GM19239 (cell line): ENCODE measurements at regions not wholly inside any gene's neighbourhood (a gene's known extent, or its start where the extent isn't known, plus 50 kb on each side); places are given as distances from the start of the nearest gene placed in this dataset.
"Not testable (repeated sequence)": the region's sequence is repeated elsewhere in the genome, so short reads cannot be mapped to it uniquely, and the experiment has no call there.

Experiments
- DNase-seq: peaks from one replicate; pipeline ENCODE4 v3.0.0; 2011; ENCODE audit warnings: low spot score; ENCODE audit not compliant: insufficient read length
- FAIRE-seq: peaks from 2 replicates; lab custom pipeline; 2011; peaks lifted over from hg19 to GRCh38; lab: Jason Lieb, UNC

DNA sequence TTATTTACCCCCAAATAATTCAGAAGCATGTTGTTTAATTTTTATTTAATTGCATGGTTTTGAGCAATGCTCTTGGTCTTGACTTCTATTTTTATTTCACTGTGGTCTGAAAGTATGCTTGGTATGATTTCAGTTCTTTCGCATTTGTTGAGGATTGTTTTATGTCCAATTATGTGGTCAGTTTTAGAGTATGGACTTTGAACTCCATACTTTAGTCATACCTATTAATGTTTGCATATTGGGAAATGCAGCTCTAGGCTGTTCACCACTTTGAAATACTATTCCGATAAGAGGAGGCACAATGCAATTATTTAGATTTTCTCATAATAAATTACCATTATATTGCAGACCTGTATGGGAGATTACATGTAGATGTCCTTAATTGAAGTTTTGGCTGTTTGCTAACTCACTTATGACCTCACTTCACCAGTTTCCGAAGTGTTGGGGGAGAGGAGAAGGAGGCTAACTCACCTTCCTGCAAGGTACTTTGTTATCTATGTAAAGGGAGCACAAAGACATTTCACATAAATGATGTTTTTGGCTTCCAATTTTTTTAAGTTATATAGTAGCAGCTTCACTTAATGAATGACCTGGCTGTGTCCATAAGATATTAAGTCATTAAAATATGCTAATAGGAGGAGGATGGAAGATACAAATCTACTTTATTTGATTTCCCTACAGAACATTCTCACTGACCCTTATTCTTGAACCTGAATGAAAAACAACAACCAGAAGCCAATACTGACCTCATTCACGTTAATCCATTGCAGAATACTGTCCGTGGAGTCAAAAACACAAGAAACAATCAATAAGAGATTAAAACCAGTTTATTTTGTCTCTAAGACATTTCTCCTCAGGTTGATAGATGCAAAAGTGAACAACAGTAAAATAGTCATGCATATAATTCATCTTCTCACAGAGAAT is 970.3 kb upstream of the ARRDC3 start:
- FAIRE-seq (no peak), DNase-seq (no peak)

DNA sequence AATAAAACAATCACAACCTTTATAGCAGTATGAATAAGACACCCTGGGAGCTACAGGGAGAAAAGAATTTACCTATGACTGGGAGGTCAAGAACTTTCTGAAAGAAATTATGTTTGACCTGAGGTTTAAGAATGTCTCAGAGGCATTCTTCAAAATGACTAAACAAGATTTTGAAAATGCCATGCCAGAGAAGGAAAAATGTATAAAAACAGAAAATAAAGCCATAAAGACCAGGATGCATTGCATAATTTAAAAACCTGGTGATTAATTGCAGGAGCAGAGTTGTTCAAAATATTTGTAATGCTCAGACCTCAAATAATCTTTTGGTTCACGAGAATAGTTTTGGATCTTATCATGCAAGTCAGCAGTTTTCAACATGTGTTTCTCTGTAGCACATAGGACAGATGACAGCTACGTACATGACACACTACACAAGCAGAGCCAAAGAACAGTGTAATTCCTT is 954.7 kb upstream of the ARRDC3 start:
- FAIRE-seq: no peak
- DNase-seq: no peak

DNA sequence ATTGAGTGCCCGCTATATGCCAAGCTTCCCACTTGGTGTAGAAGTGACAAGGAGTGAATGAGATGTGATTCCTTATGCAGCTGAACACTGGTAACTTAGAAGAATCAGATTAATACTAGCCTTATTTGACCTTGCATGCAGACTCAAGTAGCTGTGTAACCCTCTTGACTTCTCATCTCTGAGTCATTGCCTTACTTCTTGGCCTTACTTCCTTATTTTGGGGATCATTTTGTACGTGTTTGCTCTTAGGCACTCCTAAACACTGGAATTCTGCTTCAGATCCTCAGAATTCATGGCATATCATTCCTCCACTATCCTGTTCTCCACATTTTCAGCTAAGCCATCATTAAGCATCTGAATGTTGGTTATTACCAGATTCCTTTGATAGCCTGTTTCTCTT is 948.9 kb upstream of the ARRDC3 start:
- FAIRE-seq (no peak), DNase-seq (no peak)

DNA sequence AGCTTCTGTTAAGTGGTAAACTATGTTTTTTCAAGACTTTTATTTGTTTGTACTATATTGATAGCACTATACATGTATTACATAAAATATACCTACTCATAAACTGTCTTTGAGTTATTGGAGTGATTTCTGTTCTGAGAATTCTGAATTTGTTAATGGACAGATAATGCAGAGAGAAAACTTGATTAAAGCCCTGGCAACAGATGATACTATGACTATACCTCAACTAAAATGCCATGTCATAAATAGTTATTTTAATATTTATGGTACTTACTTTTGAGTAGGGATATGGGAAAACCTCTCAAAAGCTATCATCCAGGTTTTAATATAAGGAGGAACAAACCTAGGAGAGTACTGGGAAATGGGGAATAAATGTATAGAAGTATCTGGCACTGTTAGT is 947.2 kb upstream of the ARRDC3 start:
- DNase-seq: no peak
- FAIRE-seq: no peak

DNA sequence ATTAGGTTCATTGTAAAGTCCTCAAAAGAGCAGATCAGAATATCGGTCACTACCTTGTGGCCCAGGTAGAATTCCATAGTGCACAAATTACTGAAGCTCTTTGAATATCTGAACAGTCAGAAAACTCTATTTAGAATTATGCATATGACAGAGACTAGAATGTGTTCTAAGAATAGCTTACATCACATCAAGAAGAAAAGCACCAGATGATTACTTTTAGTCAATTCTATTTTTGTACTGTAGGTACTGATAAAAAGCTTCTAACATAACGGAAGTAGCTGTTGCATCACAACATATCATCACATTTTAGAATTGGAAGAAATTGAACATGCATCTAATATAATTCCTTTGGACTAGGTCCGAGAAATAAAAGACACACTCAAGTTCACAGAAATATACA is 946.6 kb upstream of the ARRDC3 start:
- FAIRE-seq (no peak), DNase-seq (no peak)

DNA sequence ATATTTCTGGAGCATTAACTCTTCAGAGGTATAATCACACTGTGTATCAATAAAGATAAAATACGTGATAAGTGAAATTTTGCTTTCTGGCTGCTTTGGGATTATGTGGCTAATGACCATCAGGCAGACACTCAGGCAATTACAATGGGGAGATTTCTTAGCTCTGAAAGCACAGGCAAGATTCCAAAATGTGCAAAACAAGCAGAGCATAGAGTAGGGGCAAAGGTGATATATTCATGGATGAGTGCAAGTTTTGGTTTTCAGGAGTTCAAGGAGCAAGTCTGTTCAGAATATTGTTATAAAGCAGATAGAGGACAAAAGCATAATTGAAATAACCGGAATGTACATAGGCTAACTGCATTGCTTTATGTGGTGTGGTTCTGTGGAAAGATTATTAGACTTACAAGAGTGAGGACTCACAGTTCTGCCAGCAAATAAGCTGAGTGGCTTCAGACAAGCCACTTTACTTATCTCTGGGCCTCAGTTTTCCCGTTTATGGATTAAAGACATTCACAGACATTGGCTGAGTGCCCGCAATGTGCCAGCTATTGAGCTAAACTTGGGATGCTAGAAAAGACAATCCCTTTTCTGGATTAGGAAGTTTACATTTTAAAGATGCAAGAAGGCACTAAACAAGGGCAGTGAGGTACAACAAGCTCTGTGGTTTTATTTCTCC is 945.6 kb upstream of the ARRDC3 start:
- FAIRE-seq: no peak
- no peak for DNase-seq

DNA sequence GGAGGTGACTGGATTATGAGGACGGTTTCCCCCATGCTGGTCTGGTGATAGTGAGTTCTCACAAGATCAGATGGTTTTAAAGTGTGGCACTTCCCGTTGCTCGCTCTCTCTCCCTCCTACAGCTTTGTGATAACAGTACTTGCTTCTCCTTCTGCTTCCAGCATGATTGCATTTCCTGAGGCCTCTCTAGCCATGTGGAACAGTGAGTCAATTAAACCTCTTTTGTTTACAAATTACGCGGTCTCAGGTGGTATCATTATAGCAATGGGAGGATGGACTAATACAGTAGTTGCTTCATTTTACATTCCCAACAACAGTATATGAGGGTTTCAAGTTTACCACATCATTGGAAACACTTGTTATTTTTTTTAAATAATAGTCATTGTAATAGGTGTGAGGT is 937.3 kb upstream of the ARRDC3 start:
- FAIRE-seq (no peak), DNase-seq (no peak)

DNA sequence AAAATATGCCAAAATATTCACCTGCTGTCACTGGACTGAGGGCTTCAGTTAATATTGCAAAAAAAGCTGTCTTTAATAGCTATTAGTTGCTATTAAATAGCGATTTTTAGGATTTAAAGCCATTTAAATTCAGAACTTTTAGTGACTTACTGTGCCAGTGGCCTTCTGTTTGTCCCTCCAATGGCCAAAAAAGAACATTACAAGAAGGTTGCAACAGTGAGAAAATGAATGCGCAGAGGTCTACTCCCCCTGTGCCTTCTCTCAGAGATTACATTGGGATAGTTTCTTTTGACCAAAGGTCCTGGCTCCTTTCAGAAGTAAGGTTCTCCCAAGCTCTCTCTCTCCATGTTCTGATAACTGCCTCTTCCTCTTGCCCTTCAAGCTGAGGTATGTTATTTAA is 930.3 kb upstream of the ARRDC3 start:
- no peak for DNase-seq

DNA sequence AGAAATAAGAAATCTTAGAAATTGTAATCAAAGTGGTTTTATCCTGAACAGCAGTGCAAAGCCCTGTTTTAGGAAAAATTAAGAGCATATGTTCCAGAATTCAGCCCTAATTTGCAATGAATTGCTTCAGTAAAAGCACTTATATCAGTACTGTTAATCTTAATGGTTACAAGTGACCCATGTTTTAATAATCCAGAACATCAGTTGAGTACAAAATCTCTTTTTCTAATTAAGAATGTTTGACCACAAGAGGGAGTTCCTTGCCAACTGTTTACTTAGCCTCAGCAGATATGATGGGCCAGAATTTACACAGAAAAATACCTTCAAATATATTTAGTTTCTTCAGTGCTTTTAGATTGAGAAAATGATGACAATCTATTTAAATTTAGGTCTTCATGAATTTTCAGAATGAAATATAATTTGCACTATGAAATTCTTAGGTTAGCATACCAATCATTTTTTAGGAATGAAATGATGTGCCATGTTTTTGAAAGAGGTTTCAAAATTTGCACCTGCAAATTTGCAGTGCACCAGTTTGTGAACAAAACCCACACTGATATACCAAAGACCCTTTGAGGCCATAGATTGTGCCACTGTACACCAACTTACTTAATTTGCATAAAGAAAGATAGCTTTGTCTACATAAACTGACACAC is 926.3 kb upstream of the ARRDC3 start:
- no peak for DNase-seq
- no peak for FAIRE-seq

More for the DNA sequence above, 930.3 kb upstream of the ARRDC3 start:
- FAIRE-seq: no peak

DNA sequence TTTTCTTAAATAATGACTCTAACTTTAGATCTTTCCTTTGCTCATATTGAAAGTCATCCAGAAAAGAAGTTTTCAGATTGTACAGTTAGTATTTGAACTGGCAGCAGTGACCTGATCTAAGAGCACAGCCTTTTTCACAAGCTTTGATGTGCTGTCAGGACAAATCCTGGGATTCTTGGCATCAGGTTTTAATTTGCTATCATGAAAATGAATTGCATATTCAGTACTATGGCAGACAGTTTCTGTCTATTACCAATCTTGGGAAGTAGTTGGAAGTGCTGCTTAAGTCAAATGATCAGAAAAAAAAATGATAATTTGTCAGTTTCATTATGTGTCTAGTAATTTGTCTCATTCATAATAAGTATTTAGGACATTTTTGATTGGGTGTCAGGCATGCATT is 925.6 kb upstream of the ARRDC3 start:
- FAIRE-seq: no peak
- no peak for DNase-seq

DNA sequence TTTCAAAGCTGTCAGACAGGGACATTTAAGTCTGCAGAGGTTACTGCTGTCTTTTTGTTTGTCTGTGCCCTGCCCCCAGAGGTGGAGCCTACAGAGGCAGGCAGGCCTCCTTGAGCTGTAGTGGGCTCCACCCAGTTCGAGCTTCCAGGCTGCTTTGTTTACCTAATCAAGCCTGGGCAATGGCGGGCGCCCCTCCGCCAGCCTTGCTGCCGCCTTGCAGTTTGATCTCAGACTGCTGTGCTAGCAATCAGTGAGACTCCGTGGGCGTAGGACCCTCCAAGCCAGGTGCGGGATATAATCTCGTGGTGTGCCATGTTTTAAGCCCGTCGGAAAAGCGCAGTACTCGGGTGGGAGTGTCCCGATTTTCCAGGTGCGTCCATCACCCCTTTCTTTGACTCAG is 919.2 kb upstream of the ARRDC3 start:
- FAIRE-seq, DNase-seq: not testable (repeated sequence)

DNA sequence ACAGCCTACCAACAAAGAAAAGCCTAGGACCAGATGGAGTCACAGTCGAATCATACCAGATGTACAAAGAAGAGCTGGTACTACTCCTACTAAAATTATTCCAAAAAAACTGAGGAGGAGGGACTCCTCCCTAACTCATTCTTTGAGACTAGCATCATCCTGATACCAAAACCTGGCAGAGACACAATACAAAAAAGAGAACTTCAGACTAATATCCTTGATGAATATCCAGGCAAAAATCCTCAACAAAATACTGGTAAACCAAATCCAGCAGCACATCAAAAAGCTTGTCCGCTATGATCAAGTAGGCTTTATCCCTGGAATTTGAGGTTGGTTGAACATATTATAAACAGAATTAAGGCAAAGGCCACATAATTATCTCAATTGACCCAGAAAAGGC is 900.4 kb upstream of the ARRDC3 start:
- FAIRE-seq (no peak), DNase-seq (no peak)

DNA sequence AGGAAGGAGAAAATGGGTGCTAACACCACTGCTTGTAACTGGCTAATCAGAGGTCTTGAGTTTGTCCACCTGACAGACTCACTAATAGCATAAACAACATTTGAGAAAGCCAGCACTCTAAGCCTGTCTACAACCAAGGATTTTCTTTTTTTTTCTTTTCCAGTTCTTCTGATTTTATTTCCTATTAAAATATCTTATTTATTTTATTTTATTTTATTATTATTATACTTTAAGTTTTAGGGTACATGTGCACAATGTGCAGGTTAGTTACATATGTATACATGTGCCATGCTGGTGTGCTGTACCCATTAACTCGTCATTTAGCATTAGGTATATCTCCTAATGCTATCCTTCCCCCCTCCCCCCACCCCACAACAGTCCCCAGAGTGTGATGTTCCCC is 888.6 kb upstream of the ARRDC3 start:
- FAIRE-seq, DNase-seq: not testable (repeated sequence)

DNA sequence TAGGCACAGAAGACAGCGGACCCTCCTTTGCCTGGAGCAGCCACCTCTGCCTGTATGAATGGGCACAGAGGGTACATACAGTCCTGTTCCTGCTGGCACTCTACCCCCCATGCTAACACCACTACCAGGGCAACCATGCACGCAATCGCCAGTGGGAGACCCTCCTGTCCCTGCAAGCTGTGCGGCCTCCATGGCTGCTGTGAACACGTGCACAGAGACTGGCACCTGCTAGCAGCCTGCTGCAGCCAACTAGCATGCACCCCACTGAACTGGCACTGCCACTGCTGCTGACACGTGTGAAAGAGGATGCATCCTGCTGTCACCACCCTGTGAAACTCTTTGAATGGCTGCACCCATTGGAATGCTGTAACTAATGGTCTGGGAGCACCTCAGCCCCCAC is 885.2 kb upstream of the ARRDC3 start:
- no peak for FAIRE-seq
- no peak for DNase-seq

DNA sequence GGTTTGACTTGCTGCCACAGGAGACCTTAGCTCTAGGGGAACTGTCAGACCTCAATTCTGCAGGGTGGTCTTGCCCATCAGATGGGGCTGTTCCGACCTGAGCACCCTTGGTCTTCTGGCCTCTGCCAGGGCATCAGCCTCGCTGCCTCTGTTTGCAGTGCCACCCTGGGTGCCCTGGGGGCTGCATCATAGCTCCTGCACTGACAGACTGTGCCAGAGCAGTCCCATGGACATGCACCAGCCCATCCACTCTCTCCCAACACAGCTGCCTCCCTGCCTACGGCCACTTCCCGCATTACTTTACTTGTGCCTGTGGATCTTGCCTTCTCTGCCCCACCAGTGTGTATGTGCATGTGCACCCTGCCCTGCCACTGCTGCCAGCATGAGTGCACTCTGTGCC is 884.7 kb upstream of the ARRDC3 start:
- DNase-seq (no peak), FAIRE-seq (no peak)

DNA sequence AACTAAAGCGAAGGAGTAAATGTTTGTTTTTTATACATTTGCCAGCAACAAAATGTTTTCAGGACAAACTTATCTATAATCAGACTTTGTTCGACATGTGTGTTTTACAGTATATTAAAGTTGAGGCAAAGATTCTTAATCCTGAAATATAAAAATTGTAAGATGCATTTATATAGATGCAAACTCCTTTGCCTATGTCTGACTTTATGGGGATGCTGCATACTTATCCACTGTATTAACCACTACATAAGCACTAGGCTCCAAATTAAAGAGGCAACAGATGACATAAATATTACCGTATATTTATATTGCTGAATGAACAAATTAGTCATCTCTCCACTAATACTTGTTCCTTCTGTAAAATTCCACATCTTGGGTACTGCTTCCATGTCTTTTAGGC is 882.7 kb upstream of the ARRDC3 start:
- FAIRE-seq: no peak
- no peak for DNase-seq

DNA sequence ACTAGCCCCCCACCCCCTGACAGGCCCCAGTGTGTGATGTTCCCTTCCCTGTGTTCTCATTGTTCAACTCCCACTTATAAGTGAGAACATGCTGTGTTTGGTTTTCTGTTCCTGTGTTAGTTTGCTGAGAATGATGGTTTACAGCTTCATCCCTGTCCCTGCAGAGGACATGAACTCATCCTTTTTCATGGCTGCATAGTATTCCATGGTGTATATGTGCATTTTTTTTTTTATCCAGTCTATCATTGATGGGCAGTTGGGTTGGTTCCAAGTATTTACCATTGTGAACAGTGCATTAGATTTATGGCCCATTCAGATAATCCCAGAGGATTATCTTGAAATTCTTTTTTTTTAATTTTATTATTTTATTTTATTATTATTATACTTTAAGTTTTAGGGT is 872.5 kb upstream of the ARRDC3 start:
- not testable (repeated sequence) for FAIRE-seq, DNase-seq

DNA sequence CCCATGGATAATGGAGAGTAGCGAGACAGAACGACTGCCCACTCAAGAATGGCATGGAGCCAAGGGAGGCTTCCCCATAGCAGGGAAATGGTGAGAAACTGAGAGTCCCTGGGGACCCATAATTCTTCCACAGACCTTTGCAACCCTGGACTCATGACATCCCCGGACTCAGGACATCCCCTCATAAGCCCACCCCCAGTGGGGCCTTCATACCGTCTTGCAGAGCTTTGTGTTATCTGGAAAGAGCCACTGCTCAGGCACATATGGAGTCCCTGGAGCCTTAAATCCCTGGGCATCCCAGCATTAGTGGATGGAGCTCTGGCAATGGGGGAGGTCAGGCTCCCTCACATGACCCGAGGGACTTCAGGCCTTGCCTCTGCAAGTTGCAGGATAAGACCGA is 865.4 kb upstream of the ARRDC3 start:
- no peak for FAIRE-seq
- no peak for DNase-seq

DNA sequence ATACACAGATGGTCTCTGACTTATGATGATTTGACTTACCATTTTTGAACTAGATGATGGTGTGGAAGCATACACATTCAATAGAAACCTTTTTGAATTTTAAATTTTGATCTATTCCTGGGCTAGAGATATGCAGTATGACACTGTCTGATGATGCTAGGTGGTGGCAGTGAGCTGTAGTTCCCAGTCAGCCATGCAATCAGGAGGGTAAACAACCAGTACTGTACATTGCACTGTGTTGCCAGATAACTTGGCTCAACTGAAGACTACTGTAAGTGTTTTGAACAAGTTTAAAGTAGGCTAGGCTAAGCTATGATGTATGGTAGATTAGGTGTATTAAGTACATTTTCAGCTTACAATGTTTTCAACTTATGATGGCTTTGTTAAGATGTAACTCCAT is 859.1 kb upstream of the ARRDC3 start:
- DNase-seq: no peak
- FAIRE-seq: no peak

DNA sequence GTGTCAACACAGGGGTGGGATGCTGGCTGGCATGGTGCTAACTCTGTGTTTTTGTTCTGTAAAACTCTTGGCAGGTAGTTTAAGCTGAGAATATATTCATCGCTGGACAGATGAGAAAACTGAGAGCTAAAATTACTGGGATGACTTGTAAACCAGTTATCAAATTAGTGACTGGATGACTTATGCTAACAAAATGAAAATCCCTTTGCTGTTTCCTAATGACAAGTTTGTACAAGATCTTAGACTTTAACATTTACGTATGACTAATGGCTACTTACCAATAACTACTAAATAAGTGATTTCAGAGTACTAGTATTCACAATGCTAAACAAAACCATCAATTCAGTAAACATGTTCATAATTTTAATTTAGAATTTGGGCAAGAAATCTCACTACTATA is 854.8 kb upstream of the ARRDC3 start:
- no peak for DNase-seq
- FAIRE-seq: no peak

DNA sequence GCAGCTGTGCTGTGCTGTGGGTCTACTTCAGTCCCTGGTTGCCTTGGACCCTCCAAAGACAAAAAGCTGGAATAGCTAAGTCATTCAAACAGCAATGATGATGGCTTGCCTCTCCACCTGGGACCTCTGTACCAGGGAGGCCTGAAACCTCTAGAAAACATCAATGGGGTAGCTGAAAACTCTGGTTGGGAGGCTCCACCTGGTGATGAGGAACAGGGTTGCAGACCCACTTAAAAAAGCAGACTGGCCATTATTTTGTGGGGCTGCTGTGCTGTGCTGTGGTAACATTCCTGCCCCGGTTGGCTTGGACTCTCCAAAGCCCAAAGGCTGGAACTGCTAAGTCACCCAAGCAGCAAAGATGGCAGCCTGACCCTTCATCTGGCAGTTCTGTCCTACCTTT is 839.3 kb upstream of the ARRDC3 start:
- DNase-seq (no peak), FAIRE-seq (no peak)
